Kidney glomerular epithelial cell (primary cell): ENCODE measurements at regions not wholly inside any gene's neighbourhood (a gene's known extent, or its start where the extent isn't known, plus 50 kb on each side); places are given as distances from the start of the nearest gene placed in this dataset.
"Not testable (repeated sequence)": the region's sequence is repeated elsewhere in the genome, so short reads cannot be mapped to it uniquely, and the experiment has no call there.

ENCODE experiments used
- DNase-seq: peaks from one replicate; lab custom pipeline; 2025; lab: John Stamatoyannopoulos, UW

DNA sequence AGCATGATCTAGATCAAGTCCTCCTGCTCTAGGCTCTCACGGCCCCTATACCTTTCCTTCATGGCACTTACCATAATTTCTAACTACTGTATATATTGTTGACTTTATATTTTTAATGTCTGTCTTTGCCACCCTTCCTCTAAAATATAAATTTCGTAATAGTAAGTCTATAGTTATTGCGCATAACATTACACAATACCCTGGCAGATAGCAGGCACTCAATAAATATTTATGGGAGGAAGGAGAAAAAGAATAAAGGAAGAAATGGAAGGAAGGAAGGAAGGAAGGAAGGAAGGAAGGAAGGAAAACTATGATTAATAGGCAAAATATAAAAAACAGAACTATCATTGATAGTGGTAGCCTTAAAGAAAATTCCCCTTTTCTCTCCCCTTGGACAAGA, 190.3 kb upstream of the LMCD1 start:
- DNase-seq = no peak

DNA sequence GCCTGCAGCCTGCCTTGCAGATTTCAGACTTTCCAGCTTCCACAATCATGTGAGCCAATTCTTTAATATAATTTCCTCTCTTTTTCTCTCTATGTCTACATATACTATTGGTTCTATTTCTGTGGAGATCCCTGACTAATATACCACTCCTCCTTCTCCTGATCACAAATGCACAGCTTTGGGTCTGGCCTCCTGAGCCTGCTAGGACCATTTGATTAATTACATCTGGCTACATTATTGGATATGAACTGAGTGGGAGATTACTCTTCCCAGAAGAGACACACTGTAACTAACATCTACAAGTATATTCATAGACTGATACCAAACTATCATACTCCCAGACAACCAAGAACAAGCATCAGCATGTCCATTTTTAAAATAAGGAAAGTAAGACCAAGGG, 188.9 kb upstream of the LMCD1 start:
- DNase-seq = no peak

DNA sequence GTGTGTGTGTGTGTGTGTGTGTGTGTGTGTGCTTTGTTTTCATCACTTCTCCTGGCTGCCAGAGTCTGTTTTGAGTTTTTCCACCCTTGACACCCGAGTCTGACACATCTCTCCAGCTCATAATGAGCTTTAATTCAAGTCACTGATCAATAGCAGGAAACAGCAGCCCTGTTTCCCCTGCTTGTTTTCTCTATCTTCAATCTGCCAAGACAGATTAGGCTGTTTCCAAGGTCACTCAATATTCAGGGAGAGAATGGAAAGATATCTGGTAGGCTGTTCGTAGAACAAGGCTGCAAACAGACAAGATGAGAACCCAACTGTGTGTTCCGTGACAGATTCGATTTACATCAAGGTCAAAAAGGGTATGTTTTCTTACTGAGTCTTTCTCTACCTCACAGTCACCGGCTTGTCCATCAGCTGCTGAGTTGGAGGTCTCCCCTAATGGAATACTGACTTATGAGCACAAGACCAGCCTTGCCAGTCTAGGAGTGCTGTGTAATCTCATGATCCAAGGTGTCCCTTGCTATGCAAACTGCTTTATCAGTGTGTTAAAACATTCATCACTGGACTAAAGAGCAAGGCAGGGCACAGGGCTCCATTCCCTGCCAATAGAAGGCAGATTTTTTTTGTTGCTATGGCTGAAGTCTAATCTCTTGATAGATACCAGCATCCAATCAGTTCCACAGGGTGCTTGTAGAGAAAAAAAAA, 187.9 kb upstream of the LMCD1 start:
- DNase-seq = no peak

DNA sequence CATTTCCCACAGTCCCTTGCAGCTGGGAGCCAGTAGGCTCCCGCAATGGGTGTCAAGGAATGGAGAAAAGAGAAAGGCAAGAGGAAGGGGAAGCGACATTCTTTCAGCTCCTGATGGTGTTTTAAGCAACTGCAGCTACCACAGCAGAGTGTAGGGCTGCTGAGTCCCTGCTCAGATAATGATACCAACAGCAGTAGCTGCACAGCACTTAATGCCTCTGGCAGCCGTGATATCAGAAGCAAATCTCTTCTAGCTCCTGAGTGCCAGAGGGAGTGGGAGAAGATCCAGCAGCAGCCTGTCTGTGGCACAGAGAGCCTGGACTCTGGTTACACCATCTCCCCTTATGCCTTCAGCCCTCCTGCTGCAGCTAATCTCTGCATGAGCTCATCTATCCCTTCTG, 186.1 kb upstream of the LMCD1 start:
- not testable (repeated sequence) for DNase-seq

DNA sequence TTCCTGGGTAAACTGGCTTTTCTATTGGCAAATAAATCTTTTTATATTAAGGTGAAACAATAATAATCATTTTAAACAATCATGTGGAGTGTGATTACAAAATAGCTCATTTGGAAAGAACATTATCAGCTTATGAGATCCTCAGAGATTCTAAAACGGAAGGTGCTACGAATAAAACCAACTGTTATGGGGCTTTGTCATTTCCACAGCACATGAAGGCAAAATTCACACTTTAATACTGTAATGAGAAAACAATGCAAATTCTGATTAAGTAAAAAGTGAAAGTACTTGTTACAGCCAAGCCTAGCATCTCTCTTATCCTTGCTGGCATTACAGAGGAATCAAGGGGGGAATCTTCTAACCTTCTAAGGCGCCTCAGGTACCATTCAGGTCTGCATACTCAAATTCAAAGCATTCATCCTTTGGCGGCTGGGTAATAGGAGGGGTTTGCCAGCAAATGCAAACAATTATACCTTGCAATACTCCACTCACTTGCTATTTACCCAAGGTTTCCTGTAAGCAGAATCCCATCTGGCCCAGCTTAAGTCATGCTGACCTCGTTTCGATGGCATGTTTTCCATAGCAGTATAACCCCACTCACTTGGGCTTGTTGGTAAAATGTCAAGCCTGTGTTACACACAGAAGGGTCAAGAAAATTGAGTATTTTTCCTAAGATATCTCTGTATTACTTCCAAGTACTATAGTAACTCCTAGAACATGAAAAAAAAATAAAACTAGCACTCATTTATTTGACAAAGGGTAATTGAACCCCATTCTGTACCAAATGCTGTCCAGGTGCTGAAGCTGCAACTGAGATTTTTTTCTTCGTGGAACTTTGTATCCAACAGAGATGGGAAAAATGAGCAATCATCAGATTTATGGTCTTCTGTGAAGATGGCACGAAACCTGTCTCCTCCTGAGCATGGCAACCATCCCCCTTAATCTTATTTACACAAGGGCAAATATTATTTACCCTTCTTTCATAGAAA, 183.7 kb upstream of the LMCD1 start:
- no peak for DNase-seq

DNA sequence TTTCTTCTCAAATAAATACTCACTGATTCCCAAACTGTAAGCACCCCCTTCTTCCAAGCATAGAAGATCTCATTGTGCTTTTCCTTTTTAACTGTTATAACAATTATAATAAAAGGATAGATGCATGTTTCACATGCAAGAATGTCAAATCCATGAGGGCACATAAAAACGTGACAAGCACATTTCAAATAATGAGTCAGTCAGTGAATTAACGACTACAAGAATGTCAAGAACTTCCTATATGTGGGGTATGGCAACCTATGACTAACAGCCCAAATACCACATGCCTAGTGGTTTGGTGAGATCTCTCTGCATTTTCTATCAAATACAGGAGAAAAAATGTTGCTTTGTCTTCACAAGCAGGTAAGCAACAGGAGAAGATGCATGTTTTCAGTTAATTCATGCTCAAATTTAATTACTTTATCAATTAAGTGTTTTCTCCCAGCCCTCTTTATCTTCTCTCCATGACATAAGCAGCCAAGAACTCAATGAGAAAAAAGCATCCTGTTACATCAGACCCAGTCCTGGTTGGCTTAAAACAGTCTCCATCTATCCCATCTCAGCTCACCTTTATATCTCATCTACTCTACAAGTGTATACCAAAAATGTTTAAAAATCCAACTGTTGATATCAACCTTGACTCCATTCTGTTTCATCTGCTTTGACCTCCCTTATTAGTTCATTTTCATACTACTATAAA, 181.5 kb upstream of the LMCD1 start:
- peak; percentile 78 for DNase-seq

DNA sequence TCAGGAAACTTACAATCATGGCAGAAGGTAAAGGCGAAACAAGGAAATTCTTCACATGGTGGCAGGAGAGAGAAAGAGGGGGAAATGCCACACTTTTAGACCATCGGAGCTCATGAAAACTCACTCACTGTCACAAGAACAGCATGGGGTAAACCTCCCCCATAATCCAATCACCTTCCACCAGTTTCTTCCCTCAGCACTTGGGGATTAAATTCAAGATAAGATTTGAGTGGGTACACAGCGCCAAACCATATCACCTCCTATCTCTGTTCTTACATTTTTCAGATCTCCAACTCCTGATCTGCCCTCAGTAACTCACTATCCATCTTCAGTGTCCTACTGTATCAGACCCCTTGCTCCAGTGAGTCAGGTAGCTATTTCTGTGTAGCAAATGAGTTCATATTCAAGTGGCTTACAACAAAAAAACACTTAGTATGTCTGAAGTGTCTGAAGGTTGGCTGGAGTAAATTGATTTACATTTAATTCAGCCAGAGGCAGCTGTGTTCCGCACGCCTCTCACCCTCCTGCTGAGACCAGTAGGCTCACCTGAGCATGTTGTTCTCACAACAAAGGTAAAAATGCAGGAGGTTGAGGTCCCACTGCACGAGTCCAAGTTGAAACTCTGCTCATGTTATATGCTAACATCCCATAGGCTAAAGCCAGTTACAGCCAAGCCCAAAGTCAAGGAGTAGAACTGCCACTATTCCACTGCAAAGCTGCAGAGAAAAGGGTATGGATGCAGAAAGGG, 180.7 kb upstream of the LMCD1 start:
- no peak for DNase-seq

DNA sequence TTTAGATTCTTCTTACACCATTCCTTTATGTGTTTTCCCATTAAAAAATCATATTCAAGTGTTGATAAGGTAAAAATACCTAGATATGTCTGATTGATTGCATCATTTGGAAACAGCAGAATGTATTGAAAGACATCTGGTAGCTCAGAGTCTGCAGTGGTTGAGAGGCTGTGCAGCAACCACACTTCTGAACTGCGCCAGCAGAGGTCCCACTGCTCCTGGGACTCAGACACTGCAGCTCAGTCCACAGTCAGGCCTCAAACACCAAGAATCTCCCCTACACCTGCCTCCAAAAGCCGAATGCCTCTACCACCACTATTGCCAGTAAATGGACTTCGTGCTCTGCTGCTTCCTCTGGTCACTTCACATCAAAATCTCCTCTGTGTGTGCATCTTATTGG, 176.9 kb upstream of the LMCD1 start:
- peak; percentile 55 for DNase-seq

DNA sequence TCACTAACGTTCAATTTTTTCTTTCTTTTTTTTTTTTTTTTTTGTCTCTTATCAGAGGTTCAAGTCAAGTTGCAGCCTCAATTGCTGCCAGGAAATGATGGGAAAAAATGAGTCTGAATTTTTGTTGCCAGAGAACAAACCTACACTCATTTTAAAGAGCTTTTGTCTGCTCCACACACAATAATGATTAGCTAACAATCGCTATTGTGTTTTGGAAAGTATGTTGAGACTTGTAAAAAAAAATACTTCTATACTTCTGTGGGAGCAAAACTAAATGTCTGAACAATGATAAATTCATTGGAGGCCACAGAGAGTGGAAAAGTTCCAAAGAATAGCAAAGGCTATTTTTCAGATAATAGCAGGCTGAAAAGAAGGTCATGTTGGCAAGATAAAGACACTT, 176.3 kb upstream of the LMCD1 start:
- no peak for DNase-seq

DNA sequence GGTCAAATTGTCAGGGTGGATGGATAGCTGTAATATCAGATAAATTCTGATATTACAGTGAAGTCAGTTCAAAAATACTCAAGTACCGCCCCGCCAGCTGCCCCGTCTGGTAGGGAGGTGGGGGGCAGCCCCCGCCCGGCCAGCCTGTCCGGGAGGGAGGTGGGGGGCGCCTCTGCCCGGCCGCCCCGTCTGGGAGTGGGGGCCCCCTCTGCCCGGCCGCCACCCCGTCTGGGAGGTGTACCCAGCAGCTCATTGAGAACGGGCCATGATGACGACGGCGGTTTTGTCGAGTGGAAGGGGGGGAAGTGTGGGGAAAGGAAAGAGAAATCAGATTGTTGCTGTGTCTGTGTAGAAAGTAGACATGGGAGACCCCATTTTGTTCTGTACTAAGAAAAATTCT, 175.8 kb upstream of the LMCD1 start:
- DNase-seq = not testable (repeated sequence)

DNA sequence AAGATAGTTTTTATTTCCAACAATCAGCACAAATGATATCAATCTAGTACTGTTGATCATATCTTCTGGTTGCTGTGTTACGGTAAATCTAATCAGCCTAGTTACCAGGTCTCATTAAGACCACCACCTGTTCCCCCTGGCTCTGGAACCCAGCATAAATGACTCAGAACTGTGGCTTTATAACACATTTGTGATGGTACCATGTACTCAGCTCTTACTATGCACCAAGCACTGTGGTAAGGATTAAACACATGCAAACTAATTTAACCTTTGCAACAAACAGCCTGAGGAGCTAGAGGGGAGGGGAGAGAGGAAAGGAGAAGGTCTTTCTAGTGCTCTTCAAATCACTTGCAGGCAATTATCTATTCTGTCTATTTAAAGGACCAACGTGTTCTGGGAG, 173.9 kb upstream of the LMCD1 start:
- DNase-seq = no peak

DNA sequence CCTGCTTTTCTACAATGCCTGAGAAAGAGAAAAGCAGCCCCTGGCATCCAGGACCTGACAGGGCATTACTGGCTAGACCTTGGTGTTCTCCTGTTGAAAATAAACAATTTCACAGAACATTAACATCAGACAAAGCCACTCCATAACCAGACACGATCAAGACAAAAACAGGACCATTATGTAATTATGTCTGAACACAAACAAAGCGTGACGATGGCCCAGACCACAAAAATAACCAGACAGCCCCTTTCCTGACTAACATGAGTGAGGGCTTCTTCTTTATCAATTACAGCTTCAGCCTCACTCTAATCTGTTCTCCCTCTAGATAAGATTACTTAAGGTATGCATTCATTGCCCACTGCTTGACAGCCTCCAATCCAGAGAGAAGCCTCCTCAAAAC, 172.7 kb upstream of the LMCD1 start:
- peak; percentile 5 for DNase-seq

DNA sequence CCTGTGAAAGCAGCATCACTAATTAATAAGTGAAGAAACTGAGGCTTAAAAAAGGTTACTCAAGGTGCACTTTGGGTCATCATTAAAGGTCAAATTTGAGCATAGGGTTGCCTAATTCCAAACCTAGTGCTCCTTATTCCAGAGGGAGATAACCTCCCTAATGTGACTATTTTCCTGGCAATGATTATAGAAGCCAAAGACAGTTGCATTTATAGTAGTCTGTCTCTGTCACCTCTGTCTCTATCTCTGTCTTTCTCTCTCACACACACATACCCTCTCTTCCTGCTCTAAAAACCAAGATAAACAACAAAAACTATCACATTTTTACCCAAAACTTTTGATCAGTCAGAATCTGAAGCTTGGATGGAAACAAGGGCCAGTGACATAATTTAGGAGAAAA, 172.0 kb upstream of the LMCD1 start:
- no peak for DNase-seq

DNA sequence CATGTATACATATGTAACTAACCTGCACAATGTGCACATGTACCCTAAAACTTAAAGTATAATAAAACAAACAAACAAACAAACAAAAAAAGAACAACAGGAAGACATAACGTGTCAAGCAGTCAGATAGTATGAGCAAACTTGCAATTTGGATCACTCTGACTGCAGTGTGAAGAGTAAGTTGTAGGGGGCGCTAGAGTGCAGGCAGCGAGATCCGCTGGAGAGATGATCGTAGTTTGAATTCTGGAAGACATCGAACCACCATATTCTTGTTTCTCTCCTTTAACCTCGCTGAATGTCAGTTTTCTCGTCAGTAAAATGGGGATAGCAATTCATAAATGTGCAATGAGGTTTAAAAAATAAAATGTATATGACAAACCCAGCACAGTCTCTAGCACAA, 165.2 kb upstream of the LMCD1 start:
- no peak for DNase-seq

DNA sequence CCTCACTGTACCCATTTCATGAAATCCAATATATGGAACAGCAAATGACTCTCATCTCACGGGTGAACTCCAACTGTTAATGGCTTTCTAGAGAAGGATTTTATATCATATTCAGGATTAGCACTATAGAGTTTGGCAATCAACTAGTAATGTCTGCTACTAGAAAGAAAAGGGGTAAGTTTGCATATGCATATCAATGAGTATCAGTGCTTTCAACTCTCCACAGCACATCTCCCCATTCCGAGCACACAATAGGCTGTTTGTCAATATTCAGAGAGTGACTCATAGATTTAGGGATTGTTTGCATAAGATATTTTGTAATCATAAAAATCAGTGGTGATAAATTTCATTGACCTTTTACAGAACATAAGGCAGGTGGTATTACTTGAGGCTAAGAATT, 163.2 kb upstream of the LMCD1 start:
- DNase-seq = no peak

DNA sequence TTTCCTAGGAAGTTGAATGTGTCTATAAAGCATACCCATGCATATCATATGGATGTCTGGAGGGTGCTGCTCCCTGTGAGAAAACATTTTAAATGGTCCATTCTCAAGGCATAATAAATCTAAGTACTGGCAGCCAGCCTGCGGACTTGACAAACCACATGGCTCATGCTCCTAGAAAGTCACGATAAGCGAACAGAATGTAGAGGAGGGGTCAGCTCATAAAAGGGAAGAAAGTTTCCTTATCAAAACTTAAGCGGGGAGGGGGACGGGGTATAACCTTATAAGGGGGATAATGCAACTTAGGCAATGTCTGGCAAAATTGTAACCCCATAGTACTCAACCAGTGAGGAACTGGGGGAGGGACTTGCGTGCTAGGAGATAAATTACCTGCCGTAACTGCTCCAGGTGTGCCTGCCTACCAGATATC, 159.8 kb upstream of the LMCD1 start:
- no peak for DNase-seq

DNA sequence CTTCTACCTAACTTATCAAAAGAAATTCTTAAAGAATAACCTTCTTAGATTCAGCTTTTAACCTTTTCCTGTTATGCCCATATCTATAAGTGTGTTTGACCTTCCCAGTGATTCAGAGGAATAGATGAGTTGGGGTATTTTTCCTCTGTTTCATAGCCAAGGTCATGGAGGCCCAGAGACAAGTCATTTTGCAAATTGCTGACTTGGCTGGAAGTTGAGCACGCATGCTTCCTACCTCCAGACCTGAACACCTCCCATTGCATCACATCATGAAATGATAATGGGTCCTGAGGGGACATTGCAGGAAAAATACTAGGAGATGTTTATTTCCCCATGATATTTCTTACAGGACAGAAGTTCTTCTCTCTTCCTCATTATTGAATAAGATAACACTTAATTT, 158.6 kb upstream of the LMCD1 start:
- no peak for DNase-seq

DNA sequence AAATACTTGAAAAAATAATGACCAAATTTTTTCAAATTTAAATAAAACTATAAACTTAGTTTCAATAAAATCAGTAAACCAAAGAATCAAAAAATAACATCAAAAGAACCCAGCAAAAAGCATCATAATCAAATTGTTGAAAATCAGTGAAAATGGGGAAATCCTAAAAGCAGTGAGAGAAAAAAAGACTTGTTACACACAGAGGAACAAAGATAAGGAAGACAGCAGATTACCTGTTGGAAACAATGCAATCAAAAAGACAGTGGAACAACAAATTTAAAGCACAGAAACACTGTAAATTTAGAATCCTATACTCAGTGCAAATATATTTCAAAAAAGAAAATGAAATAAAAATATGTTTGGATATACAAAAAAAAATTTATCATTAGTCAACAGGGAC, 156.2 kb upstream of the LMCD1 start:
- no peak for DNase-seq

DNA sequence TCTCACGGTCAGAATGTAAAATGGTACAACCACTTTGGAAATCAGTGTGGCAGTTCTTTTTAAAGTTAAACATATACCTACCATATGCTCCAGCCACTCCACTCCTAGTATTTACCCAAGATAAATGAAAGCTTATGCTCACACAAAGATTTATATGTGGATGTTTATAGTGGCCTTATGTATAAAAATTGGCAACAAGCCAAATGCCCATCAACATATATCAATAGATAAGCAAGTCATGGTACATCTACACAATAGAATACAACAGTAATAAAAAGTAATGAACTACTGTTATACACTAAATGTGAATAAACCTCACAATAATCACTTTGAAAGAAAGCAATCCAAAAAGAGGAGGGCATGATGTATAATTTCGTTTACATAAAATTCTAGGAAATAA, 153.5 kb upstream of the LMCD1 start:
- no peak for DNase-seq

DNA sequence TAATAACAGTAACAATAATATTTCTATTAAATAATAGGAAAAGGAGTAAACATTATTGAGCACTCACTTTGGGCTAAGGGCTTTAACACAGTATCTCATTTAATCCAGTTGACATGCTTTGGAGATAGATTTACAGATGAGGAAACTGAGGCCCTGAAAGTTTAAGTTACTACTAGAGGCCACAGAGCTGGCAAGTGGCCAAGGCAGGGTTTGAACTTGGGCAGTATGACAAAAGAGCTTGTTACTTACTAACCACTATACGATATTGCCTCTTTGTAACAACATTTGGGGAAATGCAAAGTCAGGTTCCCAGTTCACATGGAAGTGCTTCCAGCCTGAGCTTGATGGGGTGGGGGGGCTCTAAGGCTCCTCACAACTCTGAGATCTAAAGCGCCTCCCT, 149.1 kb upstream of the LMCD1 start:
- no peak for DNase-seq

DNA sequence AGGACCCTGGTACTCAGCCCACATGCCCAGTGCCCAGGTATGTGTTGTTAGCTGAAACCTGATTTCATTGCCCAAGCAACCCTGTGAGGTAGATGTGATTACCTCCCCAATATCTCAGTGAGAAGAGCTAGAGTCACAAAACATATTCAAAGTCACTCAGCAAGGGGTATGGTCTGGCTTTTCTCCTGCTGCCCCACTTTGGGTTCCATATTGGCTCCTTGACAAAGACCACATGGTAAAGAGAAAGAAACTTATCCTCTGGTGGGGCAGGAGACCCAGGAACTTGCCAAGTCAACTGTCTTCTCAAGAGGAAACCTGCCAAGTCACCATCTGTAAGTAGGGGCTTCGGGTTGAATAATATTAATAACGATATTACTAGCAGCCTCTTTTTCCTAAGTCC, 148.3 kb upstream of the LMCD1 start:
- DNase-seq = no peak

DNA sequence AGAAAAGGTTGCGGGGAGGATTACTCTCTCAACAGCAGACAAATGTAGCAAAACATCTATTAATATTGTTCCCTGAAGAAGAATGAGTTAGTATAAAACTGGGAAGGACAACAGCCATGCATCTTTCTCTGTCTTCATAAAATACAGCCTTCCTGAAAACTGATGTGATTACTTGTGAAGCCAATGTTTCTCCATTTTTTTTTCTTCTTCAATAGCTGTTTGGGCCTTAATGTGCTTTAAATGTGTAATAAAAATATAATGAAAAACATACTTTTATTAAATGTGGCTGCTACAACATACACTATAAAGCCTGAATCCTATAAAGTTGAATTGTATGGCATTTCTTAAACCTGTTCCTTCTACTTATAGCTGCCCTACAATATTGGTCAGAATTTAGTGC, 146.3 kb upstream of the LMCD1 start:
- no peak for DNase-seq
